Right lobe of liver (tissue), 6 donors: ENCODE measurements at regions not wholly inside any gene's neighbourhood (a gene's known extent, or its start where the extent isn't known, plus 50 kb on each side); places are given as distances from the start of the nearest gene placed in this dataset.

ENCODE experiments used
- ATAC-seq, 4 donors: fragments of 200-7000 bp; cut with Tn5 transposase; one replicate each; pipeline ENCODE4 v1.9.1; 2020; ENCODE audit warnings: mild to moderate bottlenecking in 4 of 4, moderate library complexity in 4 of 4
- DNase-seq, 3 donors: peaks; one replicate each; pipeline ENCODE4 v3.0.0-alpha.2; 2020
- H3K27ac ChIP-seq, 3 donors: fragments of 200-600 bp; one replicate each; pipeline ENCODE4 v1.8.0; 2022
- H3K27me3 ChIP-seq, 2 donors: fragments of 200-600 bp; one replicate each; pipeline ENCODE4 v1.8.0; 2022
- H3K36me3 ChIP-seq, 4 donors: fragments of 200-600 bp; sonication (generic) in 1 of 4; one replicate each; pipeline versions ENCODE4 v1.5.1 to v1.8.0; 2017 to 2022; ENCODE audit warnings: control low read depth in 1 of 4
- H3K4me1 ChIP-seq, 4 donors: fragments of 200-600 bp; sonication (generic) in 1 of 4; one replicate each; pipeline versions ENCODE4 v1.5.1 to v1.8.0; 2017 to 2022; ENCODE audit warnings: control low read depth in 1 of 4
- H3K4me3 ChIP-seq, 3 donors: fragments of 200-600 bp; one replicate each; pipeline ENCODE4 v1.8.0; 2022
- H3K9me3 ChIP-seq, 4 donors: fragments of 200-600 bp; sonication (generic) in 1 of 4; one replicate each; pipeline versions ENCODE4 v1.5.1 to v1.8.0; 2017 to 2022; ENCODE audit warnings: control low read depth in 1 of 4
- POLR2A ChIP-seq: fragments of 450-650 bp; IDR thresholded peaks from one replicate; pipeline ENCODE4 v1.6.1; 2017; ENCODE audit warnings: antibody characterized with exemption, mild to moderate bottlenecking
- WGBS: methylation state at CpG from one replicate; pipeline ENCODE4 v1.1.6; 2018; ENCODE audit warnings: low coverage, low lambda C conversion rate; ENCODE audit not compliant: insufficient coverage; ENCODE audit errors: missing lambda C conversion rate; 5-methylcytosine and 5-hydroxymethylcytosine counted together
- intact Hi-C, 2 donors: fragments of 100-400 bp; cut with DNase I; formaldehyde crosslinking; loops; one replicate each; pipeline versions ENCODE4 v1.11.2 to v1.14.1; 2022
- TF ChIP-seq, protein P1 (sequence below), 4 donors: fragments of 200-600 bp in 3 of 4; fragments of 450-650 bp in 1 of 4; IDR thresholded peaks; one replicate each; pipeline versions ENCODE4 v1.5.1 to v1.8.0; 2016 to 2022; ENCODE audit warnings: antibody characterized with exemption in 4 of 4, mild to moderate bottlenecking in 2 of 4
- donor health status: DM: no; HTN: yes; CAD: no.
- donor health status: DM: no; HTN: no; CAD: no.
- donor health status: DM: no; HTN: no; CAD: no.
- donor health status: DM: no; HTN: yes; CAD: no.
- donor health status: DM: no; HTN: yes; CAD: no.

DNA sequence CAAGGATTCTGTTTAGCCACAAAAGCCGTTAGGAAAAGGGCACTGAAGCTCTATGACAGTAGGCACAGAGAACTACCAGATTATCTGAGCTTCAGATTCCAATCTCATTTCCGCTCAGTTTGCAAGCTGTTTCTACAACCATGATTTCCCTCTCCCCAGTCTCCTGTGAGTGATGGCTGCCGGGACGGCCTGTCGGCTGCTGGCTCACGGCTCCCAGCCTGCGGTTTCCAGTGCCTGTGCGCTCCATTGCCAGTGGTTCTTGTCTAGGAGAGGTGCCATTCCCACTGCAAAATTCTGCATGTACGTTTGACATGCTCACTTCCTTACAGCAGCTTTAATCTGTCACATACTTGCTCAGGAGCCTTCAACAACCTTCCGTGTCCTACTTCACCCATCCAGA is 429.1 kb upstream of the FRG1 start:
- ATAC-seq (no peak), DNase-seq (no peak)
- Histone ChIP-seq H3K27me3 (no peaks in the 10 kb centered on the region), H3K4me3 (no peak overlapping the region), H3K4me1 (no peaks in the 10 kb centered on the region), H3K27ac (no peak overlapping the region), H3K9me3 (no peaks in the 10 kb centered on the region), H3K36me3 (no peaks in the 10 kb centered on the region)
- TF ChIP-seq, protein P1, sequence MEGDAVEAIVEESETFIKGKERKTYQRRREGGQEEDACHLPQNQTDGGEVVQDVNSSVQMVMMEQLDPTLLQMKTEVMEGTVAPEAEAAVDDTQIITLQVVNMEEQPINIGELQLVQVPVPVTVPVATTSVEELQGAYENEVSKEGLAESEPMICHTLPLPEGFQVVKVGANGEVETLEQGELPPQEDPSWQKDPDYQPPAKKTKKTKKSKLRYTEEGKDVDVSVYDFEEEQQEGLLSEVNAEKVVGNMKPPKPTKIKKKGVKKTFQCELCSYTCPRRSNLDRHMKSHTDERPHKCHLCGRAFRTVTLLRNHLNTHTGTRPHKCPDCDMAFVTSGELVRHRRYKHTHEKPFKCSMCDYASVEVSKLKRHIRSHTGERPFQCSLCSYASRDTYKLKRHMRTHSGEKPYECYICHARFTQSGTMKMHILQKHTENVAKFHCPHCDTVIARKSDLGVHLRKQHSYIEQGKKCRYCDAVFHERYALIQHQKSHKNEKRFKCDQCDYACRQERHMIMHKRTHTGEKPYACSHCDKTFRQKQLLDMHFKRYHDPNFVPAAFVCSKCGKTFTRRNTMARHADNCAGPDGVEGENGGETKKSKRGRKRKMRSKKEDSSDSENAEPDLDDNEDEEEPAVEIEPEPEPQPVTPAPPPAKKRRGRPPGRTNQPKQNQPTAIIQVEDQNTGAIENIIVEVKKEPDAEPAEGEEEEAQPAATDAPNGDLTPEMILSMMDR (IDR thresholded peaks at IDR 0.05) = no peak
- no peak for TF ChIP-seq POLR2A
- 54% methylated on average over 4 of the region's 10 CpGs for WGBS
- intact Hi-C loops = no loop called here

DNA sequence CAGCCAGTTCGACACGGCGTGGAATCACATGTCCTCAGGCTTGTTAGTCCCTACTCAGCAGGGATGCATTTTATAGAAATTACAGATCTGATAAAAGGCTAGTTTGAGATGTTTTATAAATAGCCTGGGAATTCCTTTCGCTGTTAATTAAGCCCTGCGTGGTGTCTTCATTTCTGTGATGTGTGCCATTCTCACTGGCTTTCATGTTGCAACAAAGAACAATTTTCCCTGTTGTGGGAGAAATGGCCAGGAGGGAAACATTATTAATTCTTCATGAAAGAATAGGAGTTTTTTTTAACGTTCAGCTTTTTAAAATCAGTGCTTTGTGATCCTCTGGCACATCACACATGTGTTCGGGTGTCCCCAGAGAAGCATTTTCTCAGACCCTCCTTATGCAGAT is 427.3 kb upstream of the FRG1 start:
- whole genome bisulfite sequencing = 63% methylated on average over 6 of the region's 7 CpGs
- no peak for ATAC-seq
- no peaks in the 10 kb centered on the region for H3K27me3 ChIP-seq
- no peak for TF ChIP-seq POLR2A
- TF ChIP-seq, protein P1 (IDR thresholded peaks at IDR 0.05) = no peak
- no peaks in the 10 kb centered on the region for H3K36me3 ChIP-seq
- no peak overlapping the region for H3K4me3 ChIP-seq
- intact Hi-C loops = no loop called here
- no peak overlapping the region for H3K27ac ChIP-seq
- no peaks in the 10 kb centered on the region for H3K9me3 ChIP-seq
- no peaks in the 10 kb centered on the region for H3K4me1 ChIP-seq
- no peak for DNase-seq

DNA sequence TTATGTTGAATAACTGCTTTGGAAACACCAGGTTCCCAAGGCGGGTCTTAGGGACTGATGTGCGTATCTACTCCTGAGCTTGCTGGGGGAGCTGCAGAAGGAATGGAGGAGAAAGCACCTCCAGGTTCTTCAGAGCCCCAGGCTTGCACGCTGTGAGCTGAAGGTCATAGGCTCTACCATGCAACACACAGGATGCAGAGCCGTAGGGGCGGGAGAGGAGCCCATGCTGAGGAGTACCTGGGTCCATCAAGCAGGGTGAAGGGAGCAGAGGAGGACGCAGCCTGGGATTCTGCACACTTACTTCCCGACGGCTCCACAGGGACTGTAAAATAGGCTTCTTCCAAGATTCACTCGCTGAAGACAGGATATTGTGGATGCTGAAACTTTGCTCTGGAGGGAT is 426.5 kb upstream of the FRG1 start:
- DNase-seq (no peak), ATAC-seq (peak in 1 of 4 donors; percentile 26)
- no peak for TF ChIP-seq POLR2A
- TF ChIP-seq, protein P1 (IDR thresholded peaks at IDR 0.05) = no peak
- Histone ChIP-seq H3K4me1 (no peaks in the 10 kb centered on the region), H3K27ac (no peak overlapping the region), H3K4me3 (no peak overlapping the region), H3K27me3 (no peaks in the 10 kb centered on the region), H3K36me3 (no peaks in the 10 kb centered on the region), H3K9me3 (no peaks in the 10 kb centered on the region)
- WGBS = 73% methylated on average over 4 of the region's 9 CpGs
- intact Hi-C loops = no loop called here

DNA sequence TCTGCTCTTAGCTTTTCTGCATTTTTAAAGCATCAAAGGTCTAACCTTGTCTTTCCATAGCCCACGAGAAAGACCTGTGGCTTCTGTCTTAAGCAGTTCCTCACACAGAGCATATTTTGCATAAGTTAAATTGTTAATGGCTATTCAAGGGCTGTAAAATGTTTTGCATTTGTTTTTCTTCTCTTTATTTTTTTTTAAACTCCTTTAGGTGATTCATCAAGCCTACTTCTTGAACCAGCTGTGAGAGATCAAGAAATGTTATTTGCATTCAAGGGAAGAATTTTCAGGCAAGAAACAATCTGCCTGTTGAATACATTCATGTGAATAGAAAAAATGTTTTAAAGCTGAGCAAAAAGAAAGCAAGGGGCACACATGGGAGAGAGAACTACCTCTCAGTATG is 423.8 kb upstream of the FRG1 start:
- DNase-seq = no peak
- H3K27me3 ChIP-seq = no peaks in the 10 kb centered on the region
- H3K36me3 ChIP-seq = no peaks in the 10 kb centered on the region
- H3K27ac ChIP-seq = no peak overlapping the region
- no peak for ATAC-seq
- no peaks in the 10 kb centered on the region for H3K4me1 ChIP-seq
- H3K9me3 ChIP-seq = no peaks in the 10 kb centered on the region
- 24% methylated on average over 1 of the region's 1 CpG for WGBS
- no peak for TF ChIP-seq POLR2A
- no peak overlapping the region for H3K4me3 ChIP-seq
- intact Hi-C loops = no loop called here

DNA sequence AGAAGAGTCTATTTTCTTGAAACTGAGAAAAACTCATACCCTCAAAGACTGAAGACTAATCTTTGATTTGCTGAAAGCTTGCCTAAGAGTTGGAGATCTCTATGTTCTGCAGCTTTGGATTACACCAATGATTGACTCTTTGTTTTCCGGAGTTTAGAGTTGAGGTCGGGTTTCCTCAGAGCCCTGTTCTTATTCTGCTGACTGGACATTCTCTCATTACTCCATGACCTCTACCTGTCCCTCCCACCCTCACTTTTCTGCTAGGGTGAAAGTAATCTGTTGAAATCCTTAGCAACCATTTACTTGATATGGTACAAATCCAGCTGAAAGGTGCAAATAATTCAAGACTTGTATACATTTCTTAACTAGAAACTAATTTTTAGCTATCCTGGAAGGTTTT is 421.5 kb upstream of the FRG1 start:
- Histone ChIP-seq H3K9me3 (no peaks in the 10 kb centered on the region), H3K4me1 (no peaks in the 10 kb centered on the region), H3K36me3 (no peaks in the 10 kb centered on the region), H3K27ac (no peak overlapping the region), H3K4me3 (no peak overlapping the region), H3K27me3 (no peaks in the 10 kb centered on the region)
- no peak for TF ChIP-seq POLR2A
- TF ChIP-seq, protein P1 (IDR thresholded peaks at IDR 0.05) = no peak
- ATAC-seq (no peak), DNase-seq (no peak)
- 45% methylated on average over 2 of the region's 2 CpGs for WGBS
- intact Hi-C loops = no loop called here
